ENCODE measurements at regions not wholly inside any gene's neighbourhood (a gene's known extent, or its start where the extent isn't known, plus 50 kb on each side); places are given as distances from the start of the nearest gene placed in this dataset.
A peak's percentile ranks its signal among the peaks of the same experiment; 100 is the strongest.

GRCh38 chr14:22011253-22011642 lies 337.6 kb upstream of the OR4E1 start:
- DNase-seq, result no peak

- DNase-seq, result no peak
Observed at GRCh38 chr14:22010545-22011252, 337.1 kb upstream of the OR4E1 start.

GRCh38 chr14:22008766-22009165 lies 335.1 kb upstream of the OR4E1 start:
- DNase-seq, result no peak

GRCh38 chr14:22007784-22008412 lies 334.3 kb upstream of the OR4E1 start:
- no peak for DNase-seq

GRCh38 chr14:22007363-22007762 lies 333.7 kb upstream of the OR4E1 start:
- DNase-seq, result no peak

GRCh38 chr14:22003461-22003860 lies 329.8 kb upstream of the OR4E1 start:
- no peak for DNase-seq

GRCh38 chr14:22002860-22003284 lies 329.3 kb upstream of the OR4E1 start:
- no peak for DNase-seq

- DNase-seq, result no peak
Observed at GRCh38 chr14:21999402-21999801, 325.8 kb upstream of the OR4E1 start.

GRCh38 chr14:21997300-21997699 lies 323.7 kb upstream of the OR4E1 start:
- no peak for DNase-seq

- DNase-seq, result no peak
Observed at GRCh38 chr14:21995332-21995731, 321.7 kb upstream of the OR4E1 start.

- no peak for DNase-seq
Observed at GRCh38 chr14:21993837-21994236, 320.2 kb upstream of the OR4E1 start.

GRCh38 chr14:21993070-21993469 lies 319.5 kb upstream of the OR4E1 start:
- DNase-seq, result no peak

GRCh38 chr14:21991130-21991529 lies 317.5 kb upstream of the OR4E1 start:
- no peak for DNase-seq

GRCh38 chr14:21990116-21990515 lies 316.5 kb upstream of the OR4E1 start:
- no peak for DNase-seq

- DNase-seq, result no peak
Observed at GRCh38 chr14:21989090-21989489, 315.5 kb upstream of the OR4E1 start.

GRCh38 chr14:21988413-21988812 lies 314.8 kb upstream of the OR4E1 start:
- no peak for DNase-seq

- peak in 1 of 2 donors; percentile 9 for DNase-seq
Observed at GRCh38 chr14:21987937-21988336, 314.3 kb upstream of the OR4E1 start.

GRCh38 chr14:21985081-21985480 lies 311.5 kb upstream of the OR4E1 start:
- DNase-seq, result no peak

- DNase-seq, result no peak
Observed at GRCh38 chr14:21978999-21979314, 305.3 kb upstream of the OR4E1 start.

- DNase-seq, result peak in 1 of 2 donors; percentile 11
Observed at GRCh38 chr14:21978184-21978998, 304.8 kb upstream of the OR4E1 start.

GRCh38 chr14:21974741-21975140 lies 301.1 kb upstream of the OR4E1 start:
- no peak for DNase-seq

- no peak for DNase-seq
Observed at GRCh38 chr14:21965042-21965441, 291.4 kb upstream of the OR4E1 start.

- DNase-seq, result no peak
Observed at GRCh38 chr14:21964180-21964579, 290.6 kb upstream of the OR4E1 start.

GRCh38 chr14:21960636-21961035 lies 287.0 kb upstream of the OR4E1 start:
- no peak for DNase-seq
